ENCODE measurements at regions not wholly inside any gene's neighbourhood (a gene's known extent, or its start where the extent isn't known, plus 50 kb on each side); places are given as distances from the start of the nearest gene placed in this dataset.

DNA sequence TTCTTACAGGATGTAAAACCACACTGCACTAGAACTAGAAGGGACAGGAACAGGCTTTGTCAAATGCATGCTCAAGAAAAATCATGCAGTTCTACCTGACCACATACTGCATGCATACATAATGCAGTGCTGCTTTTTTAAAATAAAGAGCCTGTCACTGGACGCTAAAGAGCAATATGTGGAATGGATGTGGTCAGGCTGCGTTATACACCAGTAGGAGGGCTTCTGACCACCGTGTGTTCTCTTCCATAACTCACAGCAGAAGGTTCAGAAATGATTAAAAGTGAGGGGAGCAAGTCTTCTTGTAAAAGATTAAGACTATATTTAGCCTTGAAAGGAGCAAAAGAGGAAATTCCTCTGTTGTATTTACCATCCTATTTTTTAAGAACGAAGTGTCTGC lies 392.0 kb downstream of the EMP1 start:
- intact Hi-C loops (cut with micrococcal nuclease) = no loop called here
- CTCF ChIA-PET = no interaction called here

DNA sequence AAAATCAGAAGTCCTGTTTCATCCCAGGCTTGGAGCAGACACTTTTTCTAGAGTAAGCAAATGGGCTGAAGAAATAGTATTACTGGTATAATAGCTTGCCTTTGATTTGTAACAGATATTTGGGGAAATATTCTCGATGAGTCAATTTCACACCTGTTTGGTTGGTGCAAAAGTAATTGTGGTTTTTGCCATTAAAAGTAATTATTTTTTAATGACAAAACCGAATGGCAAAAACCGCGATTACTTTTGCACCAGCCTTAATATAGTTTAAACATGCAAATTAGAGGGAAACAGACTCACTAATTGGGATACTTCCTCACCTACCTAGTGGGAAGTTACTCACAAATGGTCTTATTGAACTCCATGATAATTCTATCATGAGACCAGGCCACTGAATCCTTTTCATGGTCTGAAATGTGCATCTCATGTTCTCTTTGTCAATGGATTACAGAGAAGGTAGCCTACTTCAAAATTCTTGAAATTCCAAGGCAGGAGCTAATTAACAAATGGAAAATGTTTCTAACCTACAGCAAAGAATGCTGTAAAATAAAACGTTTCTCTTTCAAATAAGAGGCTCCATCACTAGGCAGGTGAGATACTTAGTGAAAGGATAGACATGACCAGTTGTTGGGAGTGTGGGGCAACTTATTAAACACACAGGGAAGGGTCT lies 391.3 kb downstream of the EMP1 start:
- H3K9ac ChIP-seq (ENCODE audit: low read length) = no peak overlapping the region
- H3K9me2 ChIP-seq (replicated peaks; ENCODE audit: low read length) = no peaks in the 10 kb centered on the region
- POLR2A ChIA-PET (ENCODE audit: unreplicated experiment) = no interaction called here
- no peak overlapping the region for H3K27ac ChIP-seq (ENCODE audit: low read length)
- no peak overlapping the region for H3K4me3 ChIP-seq (ENCODE audit: low read length)
- intact Hi-C loops (cut with micrococcal nuclease) = no loop called here
- no peak for DNase-seq
- H4K20me1 ChIP-seq (ENCODE audit: low read length) = no peaks in the 10 kb centered on the region
- TF ChIP-seq EZH2phosphoT487 (IDR thresholded peaks at IDR 0.05; ENCODE audit: borderline replicate concordance, low read length) (no peak), EZH2 (IDR thresholded peaks at IDR 0.05; ENCODE audit: low read length, unreplicated experiment) (no peak)
- TF ChIP-seq, protein P1, sequence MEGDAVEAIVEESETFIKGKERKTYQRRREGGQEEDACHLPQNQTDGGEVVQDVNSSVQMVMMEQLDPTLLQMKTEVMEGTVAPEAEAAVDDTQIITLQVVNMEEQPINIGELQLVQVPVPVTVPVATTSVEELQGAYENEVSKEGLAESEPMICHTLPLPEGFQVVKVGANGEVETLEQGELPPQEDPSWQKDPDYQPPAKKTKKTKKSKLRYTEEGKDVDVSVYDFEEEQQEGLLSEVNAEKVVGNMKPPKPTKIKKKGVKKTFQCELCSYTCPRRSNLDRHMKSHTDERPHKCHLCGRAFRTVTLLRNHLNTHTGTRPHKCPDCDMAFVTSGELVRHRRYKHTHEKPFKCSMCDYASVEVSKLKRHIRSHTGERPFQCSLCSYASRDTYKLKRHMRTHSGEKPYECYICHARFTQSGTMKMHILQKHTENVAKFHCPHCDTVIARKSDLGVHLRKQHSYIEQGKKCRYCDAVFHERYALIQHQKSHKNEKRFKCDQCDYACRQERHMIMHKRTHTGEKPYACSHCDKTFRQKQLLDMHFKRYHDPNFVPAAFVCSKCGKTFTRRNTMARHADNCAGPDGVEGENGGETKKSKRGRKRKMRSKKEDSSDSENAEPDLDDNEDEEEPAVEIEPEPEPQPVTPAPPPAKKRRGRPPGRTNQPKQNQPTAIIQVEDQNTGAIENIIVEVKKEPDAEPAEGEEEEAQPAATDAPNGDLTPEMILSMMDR (conservative IDR thresholded peaks at IDR 0.05; ENCODE audit: low read depth, low read length) = no peak
- no peaks in the 10 kb centered on the region for H3K36me3 ChIP-seq (ENCODE audit: low read depth, low read length)
- no TSS peak for BruUV-seq (replicated peaks)
- H3F3A ChIP-seq (ENCODE audit: low read length, unreplicated experiment) = no peaks in the 10 kb centered on the region
- ATAC-seq = no peak
- no peak overlapping the region for H2AFZ ChIP-seq (ENCODE audit: low read length)
- CTCF ChIA-PET = no interaction called here
- H3K4me1 ChIP-seq (ENCODE audit: insufficient read depth, low read length) = no peaks in the 10 kb centered on the region
- no peak overlapping the region for H3K4me2 ChIP-seq (ENCODE audit: low read length)
- peaks cover 62% of the 10 kb centered on the region for H3K27me3 ChIP-seq (ENCODE audit: low read length)
- no peaks in the 10 kb centered on the region for H3K9me3 ChIP-seq (ENCODE audit: low read length)
- H3K79me2 ChIP-seq (ENCODE audit: low read length) = no peaks in the 10 kb centered on the region

More for the DNA sequence above, 392.0 kb downstream of the EMP1 start:
- no peaks in the 10 kb centered on the region for H3K79me2 ChIP-seq (ENCODE audit: low read length)
- no peak for DNase-seq
- no peaks in the 10 kb centered on the region for H3K36me3 ChIP-seq (ENCODE audit: low read depth, low read length)
- H3K27ac ChIP-seq (ENCODE audit: low read length) = no peak overlapping the region
- no peak overlapping the region for H3K9ac ChIP-seq (ENCODE audit: low read length)
- no peak overlapping the region for H3K4me2 ChIP-seq (ENCODE audit: low read length)
- ATAC-seq = no peak
- H3K4me1 ChIP-seq (ENCODE audit: insufficient read depth, low read length) = no peaks in the 10 kb centered on the region
- no TSS peak for BruUV-seq (replicated peaks)
- no peaks in the 10 kb centered on the region for H3K9me2 ChIP-seq (replicated peaks; ENCODE audit: low read length)
- H3F3A ChIP-seq (ENCODE audit: low read length, unreplicated experiment) = no peaks in the 10 kb centered on the region
- POLR2A ChIA-PET (ENCODE audit: unreplicated experiment) = no interaction called here
- H2AFZ ChIP-seq (ENCODE audit: low read length) = no peak overlapping the region
- no peak overlapping the region for H3K4me3 ChIP-seq (ENCODE audit: low read length)
- TF ChIP-seq EZH2phosphoT487 (IDR thresholded peaks at IDR 0.05; ENCODE audit: borderline replicate concordance, low read length) (no peak), EZH2 (IDR thresholded peaks at IDR 0.05; ENCODE audit: low read length, unreplicated experiment) (no peak)
- TF ChIP-seq, protein P1 (conservative IDR thresholded peaks at IDR 0.05; ENCODE audit: low read depth, low read length) = no peak
- peaks cover 55% of the 10 kb centered on the region for H3K27me3 ChIP-seq (ENCODE audit: low read length)
- no peaks in the 10 kb centered on the region for H4K20me1 ChIP-seq (ENCODE audit: low read length)
- H3K9me3 ChIP-seq (ENCODE audit: low read length) = no peaks in the 10 kb centered on the region

DNA sequence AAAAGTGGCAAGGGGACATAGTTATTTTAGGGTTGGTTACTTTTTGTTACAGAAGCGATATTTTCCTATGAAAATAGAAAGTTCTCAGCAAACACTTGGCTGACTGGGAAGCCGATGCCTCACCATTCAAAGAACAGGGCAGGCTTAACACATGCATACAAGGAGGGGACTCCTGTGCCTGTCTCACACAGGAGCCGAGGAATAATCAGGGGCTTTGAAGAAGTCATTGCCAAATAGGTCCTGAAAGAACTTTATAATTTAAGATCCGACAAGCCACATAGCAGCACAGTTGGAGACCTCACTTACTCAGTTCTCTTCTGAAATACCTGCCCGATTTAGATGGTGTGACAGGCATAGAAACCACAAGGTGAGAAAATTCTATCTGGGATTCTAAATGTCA lies 389.8 kb downstream of the EMP1 start:
- no peak for TF ChIP-seq EZH2 (IDR thresholded peaks at IDR 0.05; ENCODE audit: low read length, unreplicated experiment)
- no peak for TF ChIP-seq EZH2phosphoT487 (IDR thresholded peaks at IDR 0.05; ENCODE audit: borderline replicate concordance, low read length)
- TF ChIP-seq, protein P1 (conservative IDR thresholded peaks at IDR 0.05; ENCODE audit: low read depth, low read length) = no peak
- no peak overlapping the region for H2AFZ ChIP-seq (ENCODE audit: low read length)
- H3K4me3 ChIP-seq (ENCODE audit: low read length) = no peak overlapping the region
- no peaks in the 10 kb centered on the region for H3K79me2 ChIP-seq (ENCODE audit: low read length)
- intact Hi-C loops (cut with micrococcal nuclease) = no loop called here
- H4K20me1 ChIP-seq (ENCODE audit: low read length) = no peaks in the 10 kb centered on the region
- no peaks in the 10 kb centered on the region for H3F3A ChIP-seq (ENCODE audit: low read length, unreplicated experiment)
- no peaks in the 10 kb centered on the region for H3K4me1 ChIP-seq (ENCODE audit: insufficient read depth, low read length)
- no peaks in the 10 kb centered on the region for H3K9me3 ChIP-seq (ENCODE audit: low read length)
- H3K27ac ChIP-seq (ENCODE audit: low read length) = no peak overlapping the region
- no TSS peak for BruUV-seq (replicated peaks)
- H3K27me3 ChIP-seq (ENCODE audit: low read length) = peaks cover 69% of the 10 kb centered on the region
- DNase-seq (no peak), ATAC-seq (no peak)
- H3K36me3 ChIP-seq (ENCODE audit: low read depth, low read length) = no peaks in the 10 kb centered on the region
- no peaks in the 10 kb centered on the region for H3K9me2 ChIP-seq (replicated peaks; ENCODE audit: low read length)
- no peak overlapping the region for H3K4me2 ChIP-seq (ENCODE audit: low read length)
- ChIA-PET CTCF (no interaction called here), POLR2A (ENCODE audit: unreplicated experiment) (no interaction called here)
- no peak overlapping the region for H3K9ac ChIP-seq (ENCODE audit: low read length)
